NT2/D1 (cell line): ENCODE measurements at regions not wholly inside any gene's neighbourhood (a gene's known extent, or its start where the extent isn't known, plus 50 kb on each side); places are given as distances from the start of the nearest gene placed in this dataset.

Source experiments
- YY1 ChIP-seq: IDR thresholded peaks from 2 replicates; pipeline ENCODE4 v1.6.1; 2011; ENCODE audit not compliant: insufficient read length, insufficient read depth
- ZNF274 ChIP-seq: IDR thresholded peaks from 2 replicates; pipeline ENCODE4 v1.6.1; 2011; ENCODE audit warnings: mild to moderate bottlenecking, low read depth, low read length

GRCh38 chr12:105992849-105993740 is 145.7 kb downstream of the NUAK1 start:
- TF ChIP-seq ZNF274 = no peak
- no peak for TF ChIP-seq YY1
